GM04504 (cell line): ENCODE measurements at regions not wholly inside any gene's neighbourhood (a gene's known extent, or its start where the extent isn't known, plus 50 kb on each side); places are given as distances from the start of the nearest gene placed in this dataset.

ENCODE experiments used
- DNase-seq: peaks from one replicate; pipeline ENCODE4 v3.0.0-alpha.2; 2012; ENCODE audit warnings: low read depth

- DNase-seq, result no peak
Measured at GRCh38 chr6:90793771-90794170, 206.9 kb upstream of the MAP3K7 start.

DNA sequence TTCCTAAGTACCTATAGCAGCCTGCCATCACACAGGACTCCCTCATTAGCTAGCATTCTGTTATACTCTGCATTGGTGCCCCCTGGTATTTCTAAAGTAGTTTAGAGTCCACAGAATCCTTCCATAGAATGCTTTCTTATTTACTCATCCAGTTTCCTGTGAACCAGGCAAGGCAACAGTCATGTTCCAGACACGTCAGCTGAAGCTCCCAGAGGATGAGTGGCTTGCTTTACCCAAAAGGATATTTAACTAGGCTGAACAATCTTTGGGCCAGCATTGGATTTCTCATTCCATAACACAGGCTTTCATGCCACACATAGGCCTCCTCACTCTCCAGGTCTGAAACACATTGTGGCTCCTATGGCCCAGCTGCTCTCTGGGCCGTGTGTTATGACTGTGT is 203.8 kb upstream of the MAP3K7 start:
- peak; percentile 45 for DNase-seq

GRCh38 chr6:90790058-90790457 is 203.2 kb upstream of the MAP3K7 start:
- no peak for DNase-seq

GRCh38 chr6:90788781-90789180 is 201.9 kb upstream of the MAP3K7 start:
- DNase-seq, result no peak

- DNase-seq, result no peak
Measured at GRCh38 chr6:90787446-90787845, 200.6 kb upstream of the MAP3K7 start.

- DNase-seq, result no peak
Measured at GRCh38 chr6:90780778-90781177, 193.9 kb upstream of the MAP3K7 start.

GRCh38 chr6:90780141-90780540 is 193.3 kb upstream of the MAP3K7 start:
- no peak for DNase-seq

- no peak for DNase-seq
Measured at GRCh38 chr6:90778417-90779203, 191.7 kb upstream of the MAP3K7 start.

- DNase-seq, result no peak
Measured at GRCh38 chr6:90770778-90771177, 183.9 kb upstream of the MAP3K7 start.

DNA sequence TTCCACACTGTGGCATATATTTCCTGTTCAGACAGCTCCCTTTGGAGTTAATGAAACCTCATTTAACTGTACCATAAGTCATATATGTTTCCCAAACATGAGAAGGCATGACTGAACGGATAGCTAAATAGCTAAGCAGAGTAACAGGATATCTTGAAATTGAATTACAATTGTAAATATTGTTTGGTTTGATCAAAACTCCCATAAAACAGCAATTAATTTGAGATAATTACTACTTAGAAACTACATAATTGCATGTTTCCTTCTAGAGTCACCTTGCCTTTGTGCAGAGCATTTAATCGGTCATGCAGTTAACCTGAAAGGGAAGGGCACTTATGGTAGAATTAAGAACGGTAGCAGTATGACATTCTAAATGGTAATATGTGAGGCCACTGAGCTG is 179.0 kb upstream of the MAP3K7 start:
- no peak for DNase-seq

- no peak for DNase-seq
Measured at GRCh38 chr6:90765491-90765890, 178.6 kb upstream of the MAP3K7 start.

DNA sequence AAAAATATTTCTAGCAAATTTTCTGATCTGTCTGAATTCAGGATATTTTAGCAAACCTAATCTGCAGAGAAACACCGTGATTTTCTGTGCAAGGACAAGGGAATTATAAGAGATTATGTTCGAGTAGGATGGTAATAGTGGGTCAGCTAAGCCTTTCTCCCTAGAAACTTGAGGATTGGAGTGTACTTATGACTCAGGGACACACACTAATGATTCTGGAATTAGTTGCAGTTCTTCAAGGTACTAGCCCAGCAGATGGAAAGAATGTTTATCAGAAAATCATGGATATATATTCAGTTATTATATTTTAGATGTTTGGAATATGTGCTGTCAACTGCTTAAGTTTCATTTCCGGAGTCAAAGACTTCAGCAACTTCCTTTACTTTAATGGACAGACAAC is 177.1 kb upstream of the MAP3K7 start:
- no peak for DNase-seq

DNA sequence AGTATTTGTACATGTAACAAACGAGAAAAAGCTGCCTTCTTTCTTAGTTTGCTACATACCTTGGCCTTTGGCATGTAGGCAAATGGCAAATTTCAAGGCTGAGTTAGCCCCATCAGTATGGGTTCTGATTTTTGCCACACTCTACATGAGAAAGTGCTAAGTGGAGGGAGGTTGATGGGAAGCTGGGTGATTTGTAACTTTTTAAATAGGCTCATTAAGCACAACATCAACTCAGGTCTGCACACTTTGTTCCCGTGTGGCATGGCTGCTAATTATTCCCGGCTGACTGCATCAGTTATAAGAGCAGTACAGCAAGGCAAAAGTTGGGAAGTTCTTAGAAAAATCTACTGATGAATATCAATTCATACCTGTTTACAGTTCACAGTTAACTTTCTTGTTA is 172.8 kb upstream of the MAP3K7 start:
- no peak for DNase-seq

DNA sequence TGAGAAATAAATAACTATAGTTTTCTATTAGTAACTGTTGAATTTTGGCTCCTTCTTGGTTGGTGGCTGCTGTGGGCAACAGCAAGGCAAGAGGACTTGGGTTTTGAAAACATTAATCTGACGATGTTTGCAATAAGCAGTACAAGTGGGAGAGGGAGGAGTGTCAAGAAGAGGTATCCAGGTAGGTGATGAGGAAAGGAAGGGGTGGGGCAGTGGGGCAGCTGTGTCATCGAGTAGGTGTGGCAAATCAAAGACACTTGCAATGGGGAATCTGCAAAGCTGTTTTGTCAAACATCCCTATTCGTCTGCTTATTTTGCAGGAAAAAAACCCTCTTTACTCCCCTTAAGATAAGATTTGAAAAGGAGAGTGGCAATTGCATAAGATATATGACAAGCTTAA is 171.9 kb upstream of the MAP3K7 start:
- DNase-seq, result no peak

GRCh38 chr6:90753820-90754643 is 167.2 kb upstream of the MAP3K7 start:
- DNase-seq, result no peak

GRCh38 chr6:90739802-90740201 is 152.9 kb upstream of the MAP3K7 start:
- no peak for DNase-seq

GRCh38 chr6:90739339-90739738 is 152.5 kb upstream of the MAP3K7 start:
- DNase-seq, result no peak

DNA sequence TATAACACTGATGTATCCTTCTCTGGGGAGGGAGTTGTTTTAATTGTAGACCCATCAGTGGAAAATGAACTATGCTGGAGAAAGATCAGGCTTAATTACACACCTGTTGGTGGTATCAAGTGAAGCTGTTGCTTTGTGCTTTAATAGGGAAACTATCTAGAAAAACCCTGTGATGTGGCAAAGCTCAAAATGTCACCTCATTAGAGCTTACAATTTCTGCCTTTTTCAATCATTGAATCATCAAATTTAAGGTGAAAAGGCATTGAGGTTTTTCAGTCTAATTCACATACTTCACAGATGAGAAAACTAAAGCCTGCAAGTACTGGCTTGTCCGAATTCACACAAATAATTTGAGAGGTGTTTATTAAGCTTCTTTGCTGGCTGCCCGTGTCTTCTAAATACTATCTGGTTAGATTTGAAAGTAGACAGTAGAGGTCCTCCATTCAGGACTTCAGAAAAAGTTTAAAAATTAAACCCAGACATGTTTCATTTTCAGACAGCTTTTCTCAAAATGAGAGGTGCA is 143.3 kb upstream of the MAP3K7 start:
- DNase-seq, result no peak

DNA sequence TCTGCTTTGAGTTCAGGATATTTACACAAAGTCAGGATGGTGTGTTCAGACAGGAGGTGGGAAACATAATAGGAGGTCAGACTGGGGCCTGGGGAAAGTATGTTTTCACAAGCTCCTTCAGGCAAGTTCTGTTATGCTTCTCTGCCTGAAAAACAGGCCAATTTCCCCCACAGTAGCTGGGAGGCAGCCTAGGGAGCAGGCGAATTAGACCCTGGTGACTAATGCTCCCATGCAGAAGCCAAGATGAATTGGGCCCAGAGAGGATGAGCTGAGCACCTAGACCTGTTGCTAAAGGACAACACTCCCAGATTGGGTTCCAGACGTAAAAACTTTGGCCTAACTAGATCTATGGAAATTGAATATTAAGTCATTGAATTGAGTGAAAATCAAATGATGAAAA is 142.2 kb upstream of the MAP3K7 start:
- DNase-seq, result no peak

- DNase-seq, result no peak
Measured at GRCh38 chr6:90722648-90723047, 135.8 kb upstream of the MAP3K7 start.

- DNase-seq, result no peak
Measured at GRCh38 chr6:90720404-90720803, 133.5 kb upstream of the MAP3K7 start.

GRCh38 chr6:90719321-90720195 is 132.7 kb upstream of the MAP3K7 start:
- no peak for DNase-seq
